PC-3 (cell line): ENCODE measurements at regions not wholly inside any gene's neighbourhood (a gene's known extent, or its start where the extent isn't known, plus 50 kb on each side); places are given as distances from the start of the nearest gene placed in this dataset.

ENCODE experiments used
- ATAC-seq: fragments of 200-7000 bp; cut with Tn5 transposase; 2 replicates; pipeline ENCODE4 v1.9.1; 2020; ENCODE audit warnings: mild to moderate bottlenecking, moderate library complexity
- BruUV-seq: library from RNA; stranded (reverse); fragments of 400-500 nt; replicated peaks from 2 replicates; lab custom pipeline; 2021; lab: Mats Ljungman, UMichigan
- CTCF ChIA-PET: fragments of 300-600 bp; sonication (Branson Sonifier 250); formaldehyde crosslinking; loops from one replicate; lab custom pipeline; 2022; ENCODE audit warnings: antibody characterized with exemption; lab: Charles Lee
- POLR2A ChIA-PET: fragments of 300-600 bp; sonication (Branson Sonifier 250); formaldehyde crosslinking; loops from one replicate; lab custom pipeline; 2022; ENCODE audit warnings: antibody characterized with exemption; ENCODE audit not compliant: unreplicated experiment; lab: Charles Lee
- DNase-seq: peaks from one replicate; pipeline ENCODE4 v3.0.0-alpha.2; 2015
- H2AFZ ChIP-seq: fragments of 300-600 bp; sonication (generic); 2 replicates; pipeline ENCODE4 v1.6.0; 2016; ENCODE audit warnings: antibody characterized with exemption, low read length
- H3F3A ChIP-seq: fragments of 300-600 bp; sonication (generic); one replicate; pipeline ENCODE4 v1.6.0; 2017; ENCODE audit warnings: antibody characterized with exemption, low read length, control low read depth, mild to moderate bottlenecking; ENCODE audit not compliant: unreplicated experiment
- H3K27ac ChIP-seq: fragments of 300-600 bp; sonication (generic); 2 replicates; pipeline ENCODE4 v1.5.1; 2016; ENCODE audit warnings: mild to moderate bottlenecking, low read length
- H3K27me3 ChIP-seq: fragments of 300-600 bp; sonication (generic); 2 replicates; pipeline ENCODE4 v1.6.1; 2016; ENCODE audit warnings: low read length, mixed read lengths
- H3K36me3 ChIP-seq: fragments of 300-600 bp; sonication (generic); 2 replicates; pipeline ENCODE4 v1.6.1; 2016; ENCODE audit warnings: low read depth, mixed run types, low read length, mixed read lengths
- H3K4me1 ChIP-seq: fragments of 300-600 bp; sonication (generic); 2 replicates; pipeline ENCODE4 v1.5.1; 2016; ENCODE audit warnings: low read length; ENCODE audit not compliant: insufficient read depth
- H3K4me2 ChIP-seq: fragments of 300-600 bp; sonication (generic); 2 replicates; pipeline ENCODE4 v1.6.0; 2016; ENCODE audit warnings: low read length
- H3K4me3 ChIP-seq: fragments of 300-600 bp; sonication (generic); 2 replicates; pipeline ENCODE4 v1.5.1; 2016; ENCODE audit warnings: mild to moderate bottlenecking, low read length, mixed read lengths
- H3K79me2 ChIP-seq: fragments of 300-600 bp; sonication (generic); 2 replicates; pipeline ENCODE4 v1.6.1; 2017; ENCODE audit warnings: low read length, mixed read lengths
- H3K9ac ChIP-seq: fragments of 300-600 bp; sonication (generic); 2 replicates; pipeline ENCODE4 v1.6.0; 2016; ENCODE audit warnings: mild to moderate bottlenecking, low read length
- H3K9me2 ChIP-seq: fragments of 300-600 bp; sonication (generic); replicated peaks from 2 replicates; pipeline ENCODE4 v1.6.1; 2016; ENCODE audit warnings: mixed run types, low read length, mixed read lengths
- H3K9me3 ChIP-seq: fragments of 300-600 bp; sonication (generic); 2 replicates; pipeline ENCODE4 v1.6.1; 2016; ENCODE audit warnings: low read length, mixed read lengths
- H4K20me1 ChIP-seq: fragments of 300-600 bp; sonication (generic); 2 replicates; pipeline ENCODE4 v1.6.1; 2016; ENCODE audit warnings: low read length, mixed read lengths
- CTCF ChIP-seq: fragments of 300-600 bp; sonication (generic); conservative IDR thresholded peaks from 2 replicates; pipeline ENCODE4 v1.5.1; 2017; ENCODE audit warnings: antibody characterized with exemption, low read depth, mild to moderate bottlenecking, low read length
- EZH2 ChIP-seq: fragments of 300-600 bp; sonication (generic); IDR thresholded peaks from one replicate; pipeline ENCODE4 v1.6.1; 2017; ENCODE audit warnings: antibody characterized with exemption, mild to moderate bottlenecking, low read length; ENCODE audit not compliant: unreplicated experiment
- EZH2phosphoT487 ChIP-seq: fragments of 300-600 bp; sonication (generic); IDR thresholded peaks from 2 replicates; pipeline ENCODE4 v1.6.1; 2018; ENCODE audit warnings: mild to moderate bottlenecking, antibody characterized with exemption, low read length, borderline replicate concordance
- intact Hi-C: fragments of 100-400 bp; cut with micrococcal nuclease; formaldehyde crosslinking; loops from 2 replicates; pipeline ENCODE4 v1.9.0; 2023

- DNase-seq (no peak), ATAC-seq (no peak)
- H3K4me1 ChIP-seq: no peaks in the 10 kb centered on the region
- H3K27ac ChIP-seq: no peak overlapping the region
- ChIA-PET CTCF (no interaction called here), POLR2A (no interaction called here)
- H3K27me3 ChIP-seq: peaks cover 67% of the 10 kb centered on the region
- H4K20me1 ChIP-seq: no peaks in the 10 kb centered on the region
- intact Hi-C loops: no loop called here
- no peaks in the 10 kb centered on the region for H3K9me2 ChIP-seq
- H3K4me3 ChIP-seq: no peak overlapping the region
- H3F3A ChIP-seq: no peaks in the 10 kb centered on the region
- H3K36me3 ChIP-seq: no peaks in the 10 kb centered on the region
- no peaks in the 10 kb centered on the region for H3K79me2 ChIP-seq
- no peak overlapping the region for H2AFZ ChIP-seq
- H3K4me2 ChIP-seq: no peak overlapping the region
- TF ChIP-seq CTCF (no peak), EZH2 (no peak), EZH2phosphoT487 (no peak)
- H3K9me3 ChIP-seq: no peaks in the 10 kb centered on the region
- BruUV-seq: no TSS peak
- H3K9ac ChIP-seq: no peak overlapping the region
Observed at GRCh38 chr14:104477117-104477623, 102.4 kb upstream of the C14orf180 start.

GRCh38 chr14:104477666-104478380, 101.7 kb upstream of the C14orf180 start:
- ATAC-seq: no peak
- no TSS peak for BruUV-seq
- POLR2A ChIA-PET: no interaction called here

More at GRCh38 chr14:104477666-104478380, 101.7 kb upstream of the C14orf180 start:
- Histone ChIP-seq H3K4me3 (no peak overlapping the region), H3K4me2 (no peak overlapping the region), H3K4me1 (no peaks in the 10 kb centered on the region), H3K9me3 (no peaks in the 10 kb centered on the region), H2AFZ (no peak overlapping the region), H3K9ac (no peak overlapping the region), H3F3A (no peaks in the 10 kb centered on the region), H3K27me3 (peaks cover 69% of the 10 kb centered on the region), H3K79me2 (no peaks in the 10 kb centered on the region), H3K9me2 (no peaks in the 10 kb centered on the region), H3K27ac (no peak overlapping the region), H3K36me3 (no peaks in the 10 kb centered on the region), H4K20me1 (no peaks in the 10 kb centered on the region)
- CTCF ChIA-PET: no interaction called here
- TF ChIP-seq EZH2: no peak
- TF ChIP-seq EZH2phosphoT487: no peak
- no peak for TF ChIP-seq CTCF
- intact Hi-C loops: no loop called here
- no peak for DNase-seq
